ENCODE measurements at regions not wholly inside any gene's neighbourhood (a gene's known extent, or its start where the extent isn't known, plus 50 kb on each side); places are given as distances from the start of the nearest gene placed in this dataset.

DNA sequence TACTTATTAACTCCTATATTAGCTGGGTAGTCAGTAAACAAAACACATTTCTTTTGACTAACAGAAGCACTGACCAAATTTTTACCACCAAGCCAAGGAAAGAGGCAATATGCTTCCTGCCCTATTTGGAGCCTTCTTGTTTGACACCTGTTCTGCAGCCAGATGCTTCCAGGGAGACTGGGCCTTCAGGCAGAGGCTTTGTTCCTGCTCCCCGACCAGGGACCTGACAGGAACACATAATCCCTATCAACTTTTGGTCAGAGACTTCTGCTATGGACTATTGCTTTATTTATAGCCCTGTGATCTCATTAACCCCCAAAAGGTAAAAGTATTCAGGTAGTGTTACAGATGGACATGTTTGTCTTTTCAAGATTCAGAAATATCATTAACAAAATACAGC is 541.3 kb downstream of the NTRK3 start:
- TF ChIP-seq POLR2A (IDR thresholded peaks at IDR 0.05) (no peak), POLR2AphosphoS5 (IDR thresholded peaks at IDR 0.05) (no peak)

Data from prostate gland (tissue), 1 donor.